Hypothalamus (tissue), 51 donors: ENCODE measurements at regions not wholly inside any gene's neighbourhood (a gene's known extent, or its start where the extent isn't known, plus 50 kb on each side); places are given as distances from the start of the nearest gene placed in this dataset.

Source experiments
- DNase-seq, 51 donors: peaks; one replicate each; lab custom pipeline; 2025; lab: John Stamatoyannopoulos, UW

DNA sequence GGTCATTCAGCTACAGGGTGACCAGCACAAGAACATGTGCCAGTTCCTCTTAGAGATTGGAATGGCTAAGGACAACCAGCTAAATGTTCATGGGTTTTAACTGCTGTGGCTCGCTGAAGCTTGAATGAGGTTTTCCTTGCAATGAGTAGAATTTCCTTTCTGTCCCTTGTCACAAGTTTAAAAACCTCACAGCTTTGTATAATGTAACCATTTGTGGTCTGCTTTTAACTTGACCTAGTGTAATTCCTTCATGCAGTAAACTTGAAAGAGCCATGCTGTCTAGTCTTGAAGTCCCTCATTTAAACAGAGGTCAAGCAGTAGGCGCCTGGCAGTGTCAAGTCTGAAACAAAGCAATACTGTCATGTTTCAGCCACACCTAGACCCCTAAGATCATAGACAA, 181.3 kb upstream of the DMRT1 start:
- no peak for DNase-seq

GRCh38 chr9:663541-663940, 178.0 kb upstream of the DMRT1 start:
- DNase-seq: no peak

DNA sequence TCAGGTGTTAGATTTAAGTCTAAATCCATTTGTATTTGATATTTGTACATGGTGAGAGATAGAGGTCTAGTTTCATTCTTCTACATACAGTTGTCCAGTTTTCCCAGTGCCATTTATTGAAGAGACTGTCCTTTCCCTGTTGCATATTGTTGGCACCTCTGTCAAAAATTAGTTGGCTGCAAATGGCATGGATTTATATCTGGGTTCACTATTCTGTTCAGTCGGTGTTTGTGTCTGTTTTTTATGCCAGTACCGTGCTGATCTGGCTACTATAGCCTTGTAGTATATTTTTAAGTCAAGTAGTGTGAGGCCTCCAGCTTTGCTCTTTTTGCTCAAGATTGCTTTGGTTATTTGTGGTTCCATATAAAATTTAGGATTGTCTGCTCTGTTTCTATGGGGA, 176.2 kb upstream of the DMRT1 start:
- DNase-seq: no peak

- no peak for DNase-seq
Measured at GRCh38 chr9:671997-672396, 169.5 kb upstream of the DMRT1 start.

GRCh38 chr9:672851-673250, 168.6 kb upstream of the DMRT1 start:
- peak in 1 of 51 donors; percentile 57 for DNase-seq

DNA sequence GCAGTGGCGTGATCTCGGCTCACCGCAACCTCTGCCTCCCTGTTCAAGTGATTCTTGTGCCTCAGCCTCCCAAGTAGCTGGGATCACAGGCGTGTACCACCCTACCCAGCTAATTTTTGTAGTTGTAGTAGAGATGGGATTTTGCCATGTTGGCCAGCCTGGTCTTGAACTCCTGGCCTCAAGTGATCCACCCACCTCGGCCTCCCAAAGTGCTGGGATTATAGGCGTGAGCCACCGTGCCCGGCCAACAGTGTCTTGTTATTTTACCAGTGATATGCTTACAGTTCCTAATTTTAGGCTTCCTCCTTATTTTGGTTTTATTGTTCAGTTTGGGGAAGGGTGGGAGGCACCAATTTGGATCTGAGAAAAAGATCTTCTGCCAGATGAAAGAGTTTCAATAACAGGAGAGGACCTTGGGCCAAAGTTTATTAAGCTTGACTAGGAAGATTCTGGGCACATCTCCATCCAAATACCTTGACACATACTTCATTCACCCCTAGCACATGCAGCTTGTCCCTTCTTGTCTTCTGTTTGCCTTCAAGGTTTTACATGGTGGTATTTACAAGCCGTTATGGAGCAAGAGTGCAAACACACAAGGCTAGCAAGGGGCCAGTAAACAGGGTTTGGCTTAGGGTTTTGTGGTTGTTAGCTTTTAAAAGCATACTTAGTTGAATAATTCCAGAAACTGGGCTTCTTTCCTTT, 168.1 kb upstream of the DMRT1 start:
- DNase-seq: no peak

DNA sequence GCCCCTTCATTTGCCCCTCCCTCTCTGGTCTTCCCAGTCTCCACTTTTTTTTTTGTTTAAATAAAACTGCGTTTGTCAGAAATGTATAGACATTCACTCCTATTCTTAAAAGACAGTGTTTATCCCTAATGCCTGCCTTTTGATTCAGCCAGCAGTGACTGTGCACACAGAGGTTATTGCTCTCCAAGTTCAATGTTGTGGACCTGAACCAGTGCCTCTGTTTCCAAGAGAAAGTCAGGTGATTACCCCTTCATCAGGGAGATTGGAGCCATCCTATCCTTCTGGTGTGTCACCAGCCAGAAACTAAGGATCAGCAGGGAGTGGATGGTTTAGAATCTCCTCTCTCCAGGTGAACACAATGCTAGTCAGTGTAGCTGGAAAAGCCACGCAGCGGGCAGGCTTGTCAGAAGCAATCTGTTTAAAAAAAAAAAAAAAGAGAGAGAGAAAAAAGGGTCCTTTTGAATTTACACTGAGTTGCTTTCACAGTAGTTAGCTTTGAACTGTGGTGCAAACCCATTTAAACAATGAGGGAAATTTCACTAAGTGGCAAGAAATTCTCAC, 167.5 kb upstream of the DMRT1 start:
- peak in 1 of 51 donors; percentile 17 for DNase-seq

GRCh38 chr9:675697-676370, 165.7 kb upstream of the DMRT1 start:
- DNase-seq: no peak

DNA sequence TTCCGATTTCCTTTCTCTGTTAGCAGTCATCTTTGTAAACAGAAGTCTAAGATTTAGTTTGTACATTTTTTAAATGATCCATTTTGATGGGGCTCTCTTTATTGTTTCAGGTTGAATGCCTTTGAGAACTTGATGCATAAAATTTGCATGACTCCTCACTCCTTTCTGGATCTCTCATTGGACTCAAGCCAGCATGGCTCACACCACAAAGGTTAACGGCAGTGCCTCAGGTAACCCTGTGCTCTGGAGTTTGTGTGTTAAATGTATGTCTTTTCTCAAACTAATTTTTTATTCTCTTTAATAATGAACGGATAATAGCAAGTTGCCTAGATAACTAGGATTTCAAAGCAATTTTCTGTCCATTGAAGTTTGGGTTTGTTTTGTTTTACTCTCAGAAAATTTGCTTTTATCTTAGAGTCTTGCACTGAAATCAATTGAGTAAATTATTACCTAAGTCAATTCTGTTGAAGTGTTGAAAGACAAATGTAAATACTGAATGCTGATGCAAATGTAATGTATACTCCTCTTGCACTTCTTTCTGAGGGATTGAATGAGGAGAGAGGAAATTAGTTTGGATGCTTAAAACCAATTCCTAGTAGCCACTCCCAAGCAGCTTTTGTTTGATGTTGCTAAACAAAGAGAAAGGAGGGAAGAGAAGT, 164.6 kb upstream of the DMRT1 start:
- no peak for DNase-seq

- no peak for DNase-seq
Measured at GRCh38 chr9:677461-678097, 163.9 kb upstream of the DMRT1 start.

DNA sequence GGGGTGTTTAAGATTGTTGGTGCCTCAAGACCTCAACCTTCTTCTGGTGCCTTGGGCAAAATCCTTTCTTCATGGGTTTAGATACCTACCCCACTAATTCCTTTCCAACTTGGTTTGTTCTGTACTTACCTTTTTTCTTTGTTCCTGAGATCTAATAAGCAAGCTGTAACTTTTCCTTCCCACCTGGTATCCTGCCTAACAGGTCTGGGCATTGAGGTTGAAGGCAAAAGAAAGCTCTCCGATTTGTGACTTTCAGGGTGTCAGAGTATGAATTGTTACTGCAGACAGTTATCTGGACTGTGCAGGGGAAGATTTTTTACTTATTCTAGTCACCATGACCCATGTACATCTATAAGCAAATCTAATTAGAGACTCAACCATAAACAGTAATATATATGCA, 162.6 kb upstream of the DMRT1 start:
- no peak for DNase-seq

- no peak for DNase-seq
Measured at GRCh38 chr9:679462-679861, 162.0 kb upstream of the DMRT1 start.

DNA sequence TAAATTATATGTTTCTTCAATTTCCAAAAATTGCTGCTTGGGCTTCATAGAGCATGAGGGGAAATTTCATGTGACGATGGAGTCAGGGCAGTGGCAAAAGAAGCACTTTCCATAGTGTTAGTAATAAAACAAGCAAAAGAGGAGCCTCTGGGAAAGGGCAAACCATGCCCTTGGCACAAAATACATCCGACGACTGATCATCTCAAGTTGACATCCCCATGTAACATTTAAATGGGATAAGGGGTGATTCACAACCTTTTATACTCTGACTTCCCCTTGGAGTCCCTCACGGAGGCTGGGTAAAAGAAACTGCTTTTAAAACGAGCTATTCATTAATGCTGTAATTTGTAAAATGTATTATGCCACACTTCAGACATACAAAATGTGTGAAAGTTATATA, 161.4 kb upstream of the DMRT1 start:
- no peak for DNase-seq

- no peak for DNase-seq
Measured at GRCh38 chr9:682633-683508, 158.6 kb upstream of the DMRT1 start.

- DNase-seq: no peak
Measured at GRCh38 chr9:683509-684021, 157.9 kb upstream of the DMRT1 start.

DNA sequence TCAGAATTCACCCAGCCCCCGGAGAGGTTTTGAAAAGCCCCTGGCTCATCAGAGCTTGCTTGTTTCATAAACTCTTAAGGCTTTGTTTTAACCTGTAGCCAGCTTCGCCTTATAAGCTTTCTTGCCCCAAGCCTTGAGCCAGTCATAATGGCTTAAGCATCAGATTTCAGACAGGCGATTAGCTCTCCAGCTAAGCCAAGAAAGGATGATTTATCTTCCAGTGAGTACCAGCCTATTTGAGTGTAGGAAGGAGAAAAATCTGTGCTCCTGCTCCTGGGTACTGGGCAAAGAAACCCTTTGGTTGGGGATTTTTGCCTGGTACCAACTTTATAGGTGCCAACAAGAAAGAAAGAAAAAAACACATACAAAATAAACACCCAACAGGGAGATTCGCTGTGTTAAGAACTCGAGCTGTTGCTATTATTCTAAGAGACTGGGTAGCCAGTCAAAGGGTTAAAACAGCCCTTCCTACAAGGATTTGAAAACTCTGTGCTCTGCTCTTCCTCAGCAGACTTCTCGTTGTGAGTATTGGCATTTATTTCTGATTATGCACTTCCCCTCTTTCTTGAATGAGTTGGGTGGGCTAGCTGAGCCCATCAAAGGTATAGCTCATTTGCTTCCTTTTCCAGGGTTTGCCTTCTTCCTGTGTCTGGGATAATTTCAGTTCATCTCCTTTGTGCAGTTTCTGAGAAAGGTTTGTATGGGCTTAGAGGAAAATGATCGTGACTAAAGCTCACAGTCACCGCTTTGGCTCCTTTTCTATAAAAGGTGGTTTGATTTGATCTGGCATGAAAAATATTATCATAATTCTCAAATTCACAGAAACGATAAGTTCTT, 157.2 kb upstream of the DMRT1 start:
- no peak for DNase-seq

- DNase-seq: no peak
Measured at GRCh38 chr9:684941-685340, 156.6 kb upstream of the DMRT1 start.

DNA sequence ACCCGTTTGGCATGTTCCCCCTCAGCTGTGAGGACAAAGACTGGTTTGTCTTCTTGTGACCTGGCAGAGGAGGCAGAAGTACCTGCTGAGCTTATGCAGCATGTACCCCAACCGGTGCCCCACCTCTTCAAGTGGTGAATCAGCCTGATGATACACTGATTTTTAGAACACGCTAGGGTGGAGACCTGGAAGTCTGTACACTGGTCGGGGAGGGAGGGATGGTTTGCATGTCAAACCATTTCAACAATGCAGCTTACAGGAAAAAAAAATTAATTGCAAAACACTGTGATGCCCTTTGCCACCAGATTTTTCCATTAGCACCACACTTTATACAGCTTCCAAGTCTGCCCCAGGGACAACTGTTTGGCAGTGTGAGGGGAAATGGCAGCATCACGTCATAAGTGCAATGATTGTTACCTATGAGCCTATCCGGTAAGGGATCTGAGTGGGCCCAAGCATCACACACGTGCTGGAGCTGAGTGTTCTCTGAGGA, 155.1 kb upstream of the DMRT1 start:
- DNase-seq: no peak
